GM12891 (cell line): ENCODE measurements at regions not wholly inside any gene's neighbourhood (a gene's known extent, or its start where the extent isn't known, plus 50 kb on each side); places are given as distances from the start of the nearest gene placed in this dataset.

Experiments
- PAX5 ChIP-seq: IDR thresholded peaks from 2 replicates; pipeline ENCODE4 v1.6.1; 2011; ENCODE audit warnings: low read length, moderate library complexity, mild to moderate bottlenecking; ENCODE audit not compliant: insufficient read depth, severe bottlenecking
- POLR2A ChIP-seq: IDR thresholded peaks from 2 replicates; pipeline ENCODE4 v1.6.1; 2011; ENCODE audit warnings: low read depth, low read length, control low read depth
- POLR2AphosphoS5 ChIP-seq: IDR thresholded peaks from 2 replicates; pipeline ENCODE4 v1.6.1; 2011; ENCODE audit warnings: low read depth, low read length, control low read depth
- SPI1 ChIP-seq: IDR thresholded peaks from 2 replicates; pipeline ENCODE4 v1.6.1; 2011; ENCODE audit warnings: low read depth, low read length, control low read depth
- TAF1 ChIP-seq: IDR thresholded peaks from 2 replicates; pipeline ENCODE4 v1.6.1; 2011; ENCODE audit warnings: low read depth, low read length, control low read depth

DNA sequence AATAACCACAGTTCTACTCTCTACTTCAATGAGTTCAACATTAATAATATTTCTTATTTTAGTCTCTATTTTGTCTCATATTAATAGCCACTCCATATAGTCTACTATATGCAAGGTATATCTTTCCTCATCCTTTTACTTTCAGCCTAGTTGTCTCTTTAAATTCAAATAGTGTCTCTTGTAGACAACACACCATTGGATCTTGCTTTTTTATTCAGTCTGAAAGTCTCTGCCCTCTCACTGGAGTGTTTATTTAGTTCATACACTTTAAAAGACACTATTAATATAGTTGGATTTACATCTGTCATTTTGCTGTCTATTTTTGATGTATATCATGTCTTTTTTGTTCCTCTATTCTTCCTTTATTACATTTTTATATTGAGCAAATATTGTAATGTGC, 103.5 kb downstream of the RFPL4B start:
- TF ChIP-seq POLR2AphosphoS5 (no peak), POLR2A (no peak), TAF1 (no peak), SPI1 (no peak), PAX5 (no peak)
